HepG2 (cell line): ENCODE measurements at regions not wholly inside any gene's neighbourhood (a gene's known extent, or its start where the extent isn't known, plus 50 kb on each side); places are given as distances from the start of the nearest gene placed in this dataset.

ENCODE experiments used
- ATAC-seq: fragments of 200-7000 bp; cut with Tn5 transposase; 3 replicates; pipeline ENCODE4 v1.9.1; 2020; ENCODE audit warnings: mild to moderate bottlenecking, moderate library complexity
- BruUV-seq: library from RNA; stranded (reverse); fragments of 400-500 nt; replicated peaks from 2 replicates; lab custom pipeline; 2021; lab: Mats Ljungman, UMichigan
- CTCF ChIA-PET: fragments of 300-600 bp; formaldehyde crosslinking; extraction: SDS; loops from one replicate; lab custom pipeline; 2021; ENCODE audit warnings: low total read pairs, inconsistent platforms, low intra/inter-chr PET ratio; lab: Yijun Ruan, JAX
- POLR2A ChIA-PET: fragments of 350-600 bp; sonication (Branson Sonifier 250); formaldehyde crosslinking; loops from one replicate; lab custom pipeline; 2020; ENCODE audit warnings: antibody characterized with exemption, inconsistent platforms; lab: Yijun Ruan, JAX
- DNase-seq: peaks from one replicate; pipeline ENCODE4 v3.0.0-alpha.2; 2015; ENCODE audit warnings: low spot score
- FAIRE-seq: peaks from 3 replicates; lab custom pipeline; 2011; peaks lifted over from hg19 to GRCh38; lab: Jason Lieb, UNC
- H2AFZ ChIP-seq: one replicate; pipeline ENCODE4 v1.6.1; 2011; ENCODE audit warnings: low read length, inconsistent platforms
- H3K27ac ChIP-seq: fragments of 300-600 bp; 3 replicates; pipeline ENCODE4 v1.8.0; 2011; ENCODE audit warnings: mixed run types, mild to moderate bottlenecking, mixed read lengths, low read length, inconsistent platforms; ENCODE audit not compliant: insufficient read depth; ENCODE audit errors: extremely low read length
- H3K27me3 ChIP-seq, 2 experiments: fragments of 200-600 bp in 1 of 2; 2 replicates in 1 of 2; 3 replicates in 1 of 2; pipeline versions ENCODE4 v1.6.0 to v1.8.0; 2011; ENCODE audit warnings: low read length in 2 of 2, mild to moderate bottlenecking in 2 of 2, moderate library complexity in 2 of 2, inconsistent platforms in 1 of 2; ENCODE audit not compliant: insufficient read depth in 2 of 2, control insufficient read depth in 1 of 2
- H3K36me3 ChIP-seq, 2 experiments: fragments of 200-600 bp in 1 of 2; replicated peaks in 1 of 2; 2 replicates in 1 of 2; 3 replicates in 1 of 2; pipeline versions ENCODE4 v1.5.1 to v1.8.0; 2011; ENCODE audit warnings: low read length in 2 of 2, inconsistent platforms in 1 of 2; ENCODE audit not compliant: insufficient read depth in 2 of 2, control insufficient read depth in 1 of 2
- H3K4me1 ChIP-seq: 2 replicates; pipeline ENCODE4 v1.5.1; 2012; ENCODE audit warnings: low read length, inconsistent platforms; ENCODE audit not compliant: insufficient read depth
- H3K4me2 ChIP-seq: 2 replicates; pipeline ENCODE4 v1.6.0; 2011; ENCODE audit warnings: low read depth, low read length, inconsistent platforms
- H3K4me3 ChIP-seq, 3 experiments: fragments of 200-600 bp in 1 of 3; sonication (generic), shearing (Covaris generic) in 1 of 3; replicated peaks in 1 of 3; 2 replicates each; pipeline ENCODE4 v1.5.1; 2011 to 2016; ENCODE audit warnings: low read length in 3 of 3, inconsistent platforms in 2 of 3, low read depth in 2 of 3, mild to moderate bottlenecking in 2 of 3, control low read depth in 1 of 3, mixed read lengths in 1 of 3; ENCODE audit not compliant: insufficient read depth in 1 of 3
- H3K79me2 ChIP-seq: one replicate; pipeline ENCODE4 v1.6.1; 2011; ENCODE audit warnings: low read length, inconsistent platforms; ENCODE audit not compliant: insufficient read depth
- H3K9ac ChIP-seq: 2 replicates; pipeline ENCODE4 v1.6.0; 2011; ENCODE audit warnings: mild to moderate bottlenecking, low read depth, low read length, inconsistent platforms; ENCODE audit not compliant: insufficient read depth
- H3K9me3 ChIP-seq: 2 replicates; pipeline ENCODE4 v1.5.1; 2012; ENCODE audit warnings: mild to moderate bottlenecking, low read length
- H4K20me1 ChIP-seq: 2 replicates; pipeline ENCODE4 v1.6.0; 2011; ENCODE audit warnings: inconsistent platforms, mild to moderate bottlenecking, low read length, moderate library complexity; ENCODE audit not compliant: insufficient read depth
- ATF1 ChIP-seq: IDR thresholded peaks from 2 replicates; pipeline ENCODE4 v1.6.1; 2016; ENCODE audit warnings: mild to moderate bottlenecking, control low read depth
- CAMTA2 ChIP-seq: sonication (generic); formaldehyde crosslinking; IDR thresholded peaks from 2 replicates; pipeline ENCODE4 v1.4.0; 2020; ENCODE audit warnings: mild to moderate bottlenecking, missing genetic modification reagents, borderline replicate concordance
- ELF1 ChIP-seq: sonication (generic); formaldehyde crosslinking; IDR thresholded peaks from 2 replicates; pipeline ENCODE4 v1.4.0; 2020; ENCODE audit warnings: missing genetic modification reagents
- IKZF4 ChIP-seq: sonication (generic); formaldehyde crosslinking; IDR thresholded peaks from 2 replicates; pipeline ENCODE4 v1.5.1; 2020; ENCODE audit warnings: borderline replicate concordance, mild to moderate bottlenecking, low read depth, missing genetic modification reagents; ENCODE audit errors: not compliant biosample characterization
- NFE2 ChIP-seq: sonication (generic); formaldehyde crosslinking; IDR thresholded peaks from 2 replicates; pipeline ENCODE4 v1.4.0; 2020; ENCODE audit warnings: missing genetic modification reagents
- RCOR2 ChIP-seq: IDR thresholded peaks from 2 replicates; pipeline ENCODE4 v1.6.1; 2016; ENCODE audit warnings: missing biosample characterization, missing genetic modification reagents
- ZNF883 ChIP-seq: sonication (generic); formaldehyde crosslinking; IDR thresholded peaks from 2 replicates; pipeline ENCODE4 v1.5.1; 2020; ENCODE audit warnings: mild to moderate bottlenecking, missing genetic modification reagents; ENCODE audit errors: not compliant biosample characterization
- WGBS: methylation state at CpG from one replicate; pipeline ENCODE4 v1.1.6; 2017; ENCODE audit warnings: low lambda C conversion rate; 5-methylcytosine and 5-hydroxymethylcytosine counted together
- in situ Hi-C: cut with HindIII; loops from 2 replicates; pipeline ENCODE4 v1.10.0; 2017; ENCODE audit warnings: low pct_unique_long_range_greater_than_20kb; ENCODE audit not compliant: extremely low pct_ligation_motif_present
- intact Hi-C: fragments of 100-400 bp; cut with micrococcal nuclease; formaldehyde crosslinking; loops from one replicate; pipeline ENCODE4 v1.10.0; 2022; ENCODE audit not compliant: unreplicated experiment
- TF ChIP-seq, protein P1 (sequence below): sonication (generic); formaldehyde crosslinking; IDR thresholded peaks from 2 replicates; pipeline ENCODE4 v1.8.0; 2022; ENCODE audit warnings: missing genetic modification reagents, mild to moderate bottlenecking, moderate library complexity, borderline replicate concordance
- TF ChIP-seq, protein P2 (sequence below): sonication (generic); formaldehyde crosslinking; conservative IDR thresholded peaks from 2 replicates; pipeline ENCODE4 v1.4.0; 2020; ENCODE audit warnings: missing genetic modification reagents
- TF ChIP-seq, protein P3 (sequence below): sonication (generic); formaldehyde crosslinking; conservative IDR thresholded peaks from 2 replicates; pipeline ENCODE4 v1.4.0; 2020; ENCODE audit warnings: mild to moderate bottlenecking, missing genetic modification reagents, moderate library complexity

DNA sequence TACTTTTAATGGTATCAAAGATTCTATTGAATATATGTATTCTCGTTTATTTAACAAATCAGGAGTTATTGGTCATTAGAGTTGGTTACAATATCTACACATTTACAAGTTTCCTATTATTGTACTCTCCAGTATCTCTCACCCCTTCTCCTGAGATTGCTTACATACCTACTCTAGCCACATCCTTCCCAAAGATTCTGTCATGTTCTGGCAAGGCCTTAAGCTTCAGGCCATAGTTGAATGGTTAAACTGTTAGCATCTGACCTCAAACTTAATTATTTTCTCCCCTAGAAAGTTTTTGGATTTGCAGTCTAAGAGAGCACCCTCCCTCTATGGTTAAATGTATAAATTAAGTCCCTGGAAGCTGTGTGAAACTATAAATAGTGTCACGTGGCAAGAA lies 784.2 kb downstream of the GLUD2 start:
- H3K4me1 ChIP-seq = no peaks in the 10 kb centered on the region
- H3K79me2 ChIP-seq = no peaks in the 10 kb centered on the region
- H2AFZ ChIP-seq = no peak overlapping the region
- in situ Hi-C loops (no loop called here), intact Hi-C loops (no loop called here)
- ATAC-seq (no peak), FAIRE-seq (no peak), DNase-seq (no peak)
- POLR2A ChIA-PET = no interaction called here
- no peak overlapping the region for H3K4me2 ChIP-seq
- no peaks in the 10 kb centered on the region for H4K20me1 ChIP-seq
- H3K9ac ChIP-seq = no peak overlapping the region
- no TSS peak for BruUV-seq
- H3K36me3 ChIP-seq = no peaks in the 10 kb centered on the region
- H3K4me3 ChIP-seq = no peak overlapping the region
- CTCF ChIA-PET = no interaction called here
- H3K9me3 ChIP-seq = no peaks in the 10 kb centered on the region
- TF ChIP-seq ELF1 (no peak), NFE2 (CRISPR knock-in tag) (no peak), ATF1 (CRISPR knock-in tag) (no peak), IKZF4 (CRISPR knock-in tag) (no peak)
- TF ChIP-seq, protein P1, sequence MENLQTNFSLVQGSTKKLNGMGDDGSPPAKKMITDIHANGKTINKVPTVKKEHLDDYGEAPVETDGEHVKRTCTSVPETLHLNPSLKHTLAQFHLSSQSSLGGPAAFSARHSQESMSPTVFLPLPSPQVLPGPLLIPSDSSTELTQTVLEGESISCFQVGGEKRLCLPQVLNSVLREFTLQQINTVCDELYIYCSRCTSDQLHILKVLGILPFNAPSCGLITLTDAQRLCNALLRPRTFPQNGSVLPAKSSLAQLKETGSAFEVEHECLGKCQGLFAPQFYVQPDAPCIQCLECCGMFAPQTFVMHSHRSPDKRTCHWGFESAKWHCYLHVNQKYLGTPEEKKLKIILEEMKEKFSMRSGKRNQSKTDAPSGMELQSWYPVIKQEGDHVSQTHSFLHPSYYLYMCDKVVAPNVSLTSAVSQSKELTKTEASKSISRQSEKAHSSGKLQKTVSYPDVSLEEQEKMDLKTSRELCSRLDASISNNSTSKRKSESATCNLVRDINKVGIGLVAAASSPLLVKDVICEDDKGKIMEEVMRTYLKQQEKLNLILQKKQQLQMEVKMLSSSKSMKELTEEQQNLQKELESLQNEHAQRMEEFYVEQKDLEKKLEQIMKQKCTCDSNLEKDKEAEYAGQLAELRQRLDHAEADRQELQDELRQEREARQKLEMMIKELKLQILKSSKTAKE (CRISPR knock-in tag) = no peak
- 0% methylated on average over 2 of the region's 2 CpGs for WGBS
- no peak overlapping the region for H3K27ac ChIP-seq
- H3K27me3 ChIP-seq = no peaks in the 10 kb centered on the region; a peak in 1 of 5 replicates

DNA sequence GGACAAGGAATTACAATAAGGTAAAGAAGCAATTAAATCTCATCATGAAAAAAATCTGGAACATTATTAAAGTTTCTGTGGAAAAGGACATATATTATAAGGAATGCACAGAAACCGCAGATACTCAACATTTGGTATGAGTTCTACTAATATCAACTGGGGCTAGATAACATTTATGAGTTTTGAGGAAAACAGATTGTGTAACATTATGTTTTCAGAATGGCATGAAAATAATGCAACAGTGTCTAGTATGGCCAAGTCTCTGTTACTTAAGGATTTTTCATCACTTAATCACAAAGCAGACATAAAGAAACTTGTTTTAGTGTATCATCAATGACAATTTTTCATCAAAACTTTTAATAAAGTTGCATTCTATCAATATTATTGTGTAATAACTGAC lies 785.0 kb downstream of the GLUD2 start:
- Histone ChIP-seq H3K4me3 (no peak overlapping the region), H3K27ac (no peak overlapping the region), H3K4me2 (no peak overlapping the region), H3K4me1 (no peaks in the 10 kb centered on the region), H3K79me2 (no peaks in the 10 kb centered on the region), H2AFZ (no peak overlapping the region), H4K20me1 (no peaks in the 10 kb centered on the region), H3K36me3 (no peaks in the 10 kb centered on the region), H3K9ac (no peak overlapping the region), H3K27me3 (no peaks in the 10 kb centered on the region; a peak in 1 of 5 replicates), H3K9me3 (no peaks in the 10 kb centered on the region)
- intact Hi-C loops (no loop called here), in situ Hi-C loops (no loop called here)
- ATAC-seq (no peak), FAIRE-seq (no peak), DNase-seq (no peak)
- ChIA-PET CTCF (no interaction called here), POLR2A (no interaction called here)
- WGBS = 0% methylated on average over 1 of the region's 1 CpG
- no TSS peak for BruUV-seq
- no peak for TF ChIP-seq CAMTA2 (CRISPR knock-in tag)
- TF ChIP-seq, protein P2, sequence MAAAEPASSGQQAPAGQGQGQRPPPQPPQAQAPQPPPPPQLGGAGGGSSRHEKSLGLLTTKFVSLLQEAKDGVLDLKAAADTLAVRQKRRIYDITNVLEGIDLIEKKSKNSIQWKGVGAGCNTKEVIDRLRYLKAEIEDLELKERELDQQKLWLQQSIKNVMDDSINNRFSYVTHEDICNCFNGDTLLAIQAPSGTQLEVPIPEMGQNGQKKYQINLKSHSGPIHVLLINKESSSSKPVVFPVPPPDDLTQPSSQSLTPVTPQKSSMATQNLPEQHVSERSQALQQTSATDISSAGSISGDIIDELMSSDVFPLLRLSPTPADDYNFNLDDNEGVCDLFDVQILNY (CRISPR knock-in tag) = no peak
- TF ChIP-seq ZNF883 = no peak
- TF ChIP-seq, protein P3, sequence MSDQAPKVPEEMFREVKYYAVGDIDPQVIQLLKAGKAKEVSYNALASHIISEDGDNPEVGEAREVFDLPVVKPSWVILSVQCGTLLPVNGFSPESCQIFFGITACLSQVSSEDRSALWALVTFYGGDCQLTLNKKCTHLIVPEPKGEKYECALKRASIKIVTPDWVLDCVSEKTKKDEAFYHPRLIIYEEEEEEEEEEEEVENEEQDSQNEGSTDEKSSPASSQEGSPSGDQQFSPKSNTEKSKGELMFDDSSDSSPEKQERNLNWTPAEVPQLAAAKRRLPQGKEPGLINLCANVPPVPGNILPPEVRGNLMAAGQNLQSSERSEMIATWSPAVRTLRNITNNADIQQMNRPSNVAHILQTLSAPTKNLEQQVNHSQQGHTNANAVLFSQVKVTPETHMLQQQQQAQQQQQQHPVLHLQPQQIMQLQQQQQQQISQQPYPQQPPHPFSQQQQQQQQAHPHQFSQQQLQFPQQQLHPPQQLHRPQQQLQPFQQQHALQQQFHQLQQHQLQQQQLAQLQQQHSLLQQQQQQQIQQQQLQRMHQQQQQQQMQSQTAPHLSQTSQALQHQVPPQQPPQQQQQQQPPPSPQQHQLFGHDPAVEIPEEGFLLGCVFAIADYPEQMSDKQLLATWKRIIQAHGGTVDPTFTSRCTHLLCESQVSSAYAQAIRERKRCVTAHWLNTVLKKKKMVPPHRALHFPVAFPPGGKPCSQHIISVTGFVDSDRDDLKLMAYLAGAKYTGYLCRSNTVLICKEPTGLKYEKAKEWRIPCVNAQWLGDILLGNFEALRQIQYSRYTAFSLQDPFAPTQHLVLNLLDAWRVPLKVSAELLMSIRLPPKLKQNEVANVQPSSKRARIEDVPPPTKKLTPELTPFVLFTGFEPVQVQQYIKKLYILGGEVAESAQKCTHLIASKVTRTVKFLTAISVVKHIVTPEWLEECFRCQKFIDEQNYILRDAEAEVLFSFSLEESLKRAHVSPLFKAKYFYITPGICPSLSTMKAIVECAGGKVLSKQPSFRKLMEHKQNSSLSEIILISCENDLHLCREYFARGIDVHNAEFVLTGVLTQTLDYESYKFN (CRISPR knock-in tag) = no peak
- TF ChIP-seq RCOR2 = no peak
